ENCODE measurements at regions not wholly inside any gene's neighbourhood (a gene's known extent, or its start where the extent isn't known, plus 50 kb on each side); places are given as distances from the start of the nearest gene placed in this dataset.

GRCh38 chr3:87462228-87462627 is 185.8 kb upstream of the POU1F1 start:
- H3K4me3 ChIP-seq: no peak overlapping the region
- H3K4me1 ChIP-seq: no peaks in the 10 kb centered on the region
- H3K27me3 ChIP-seq: no peaks in the 10 kb centered on the region
- no peaks in the 10 kb centered on the region for H3K36me3 ChIP-seq
- no peaks in the 10 kb centered on the region for H3K9me3 ChIP-seq
- ATAC-seq (ENCODE audit: low FRiP score in 2 of 2): no peak
- TF ChIP-seq POLR2AphosphoS5 (IDR thresholded peaks at IDR 0.05) (no peak), EP300 (IDR thresholded peaks at IDR 0.05) (no peak), POLR2A (IDR thresholded peaks at IDR 0.05) (no peak)
- no peak overlapping the region for H3K27ac ChIP-seq
- no peak for DNase-seq

DNA sequence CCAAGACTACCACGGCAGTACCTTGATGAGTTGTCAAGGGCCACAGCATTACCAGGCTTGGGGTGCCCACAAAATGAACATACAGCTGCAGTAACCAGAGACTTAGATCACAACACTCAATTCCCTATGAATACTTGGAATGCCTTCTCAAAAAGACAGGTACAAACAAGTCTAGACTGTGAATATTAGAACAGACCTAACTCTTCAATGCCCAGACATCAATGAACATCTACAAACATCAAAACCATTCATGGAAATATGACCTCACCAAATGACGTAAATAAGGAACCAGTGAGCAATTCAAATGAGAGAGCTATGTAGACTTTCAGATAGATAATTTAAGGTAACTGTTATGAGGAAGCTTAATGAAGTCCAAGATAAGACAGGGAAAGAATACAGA is 185.1 kb upstream of the POU1F1 start:
- TF ChIP-seq CTCF (IDR thresholded peaks at IDR 0.05) (no peak), EP300 (IDR thresholded peaks at IDR 0.05) (no peak)
- Histone ChIP-seq H3K4me3 (no peak overlapping the region), H3K27ac (no peak overlapping the region), H3K4me1 (no peaks in the 10 kb centered on the region), H3K27me3 (no peaks in the 10 kb centered on the region), H3K36me3 (no peaks in the 10 kb centered on the region), H3K9me3 (no peaks in the 10 kb centered on the region)
- ATAC-seq (ENCODE audit: low FRiP score in 2 of 2) (no peak), DNase-seq (no peak)
- WGBS, 2 donors: 80 to 84% methylated on average over 2 of the region's 2 CpGs

- ATAC-seq (ENCODE audit: low FRiP score in 2 of 2) (no peak), DNase-seq (no peak)
- Histone ChIP-seq H3K4me1 (no peaks in the 10 kb centered on the region), H3K4me3 (no peak overlapping the region), H3K27me3 (no peaks in the 10 kb centered on the region), H3K27ac (no peak overlapping the region), H3K9me3 (no peaks in the 10 kb centered on the region), H3K36me3 (no peaks in the 10 kb centered on the region)
- WGBS, 2 donors: 71 to 79% methylated on average over 3 of the region's 3 CpGs
- TF ChIP-seq POLR2A (IDR thresholded peaks at IDR 0.05): no peak
- no peak for TF ChIP-seq EP300 (IDR thresholded peaks at IDR 0.05)
- TF ChIP-seq POLR2AphosphoS5 (IDR thresholded peaks at IDR 0.05): no peak
- no peak for TF ChIP-seq CTCF (IDR thresholded peaks at IDR 0.05)
These were observed 184.7 kb upstream of the POU1F1 start for GRCh38 chr3:87461036-87461435.

- H3K27ac ChIP-seq: no peak overlapping the region
These were observed 172.2 kb upstream of the POU1F1 start for GRCh38 chr3:87448558-87448957.

GRCh38 chr3:87446849-87447387 is 170.5 kb upstream of the POU1F1 start:
- Histone ChIP-seq H3K36me3 (no peaks in the 10 kb centered on the region), H3K27me3 (no peaks in the 10 kb centered on the region), H3K4me1 (no peaks in the 10 kb centered on the region), H3K4me3 (no peak overlapping the region), H3K27ac (no peak overlapping the region), H3K9me3 (peaks cover 0 to 3% (median 0%) of the 10 kb centered on the region in 4 donors)
- 70% methylated on average over 5 of the region's 5 CpGs for WGBS, 2 donors
- TF ChIP-seq EP300 (IDR thresholded peaks at IDR 0.05): no peak
- no peak for TF ChIP-seq POLR2AphosphoS5 (IDR thresholded peaks at IDR 0.05)
- no peak for TF ChIP-seq POLR2A (IDR thresholded peaks at IDR 0.05)
- TF ChIP-seq CTCF (IDR thresholded peaks at IDR 0.05): no peak
- no peak for ATAC-seq (ENCODE audit: low FRiP score in 2 of 2)
- no peak for DNase-seq

More at GRCh38 chr3:87448558-87448957, 172.2 kb upstream of the POU1F1 start:
- Histone ChIP-seq H3K27me3 (no peaks in the 10 kb centered on the region), H3K4me1 (no peaks in the 10 kb centered on the region), H3K36me3 (no peaks in the 10 kb centered on the region), H3K9me3 (peaks cover 0 to 3% (median 0%) of the 10 kb centered on the region in 4 donors), H3K4me3 (no peak overlapping the region)
- DNase-seq (no peak), ATAC-seq (ENCODE audit: low FRiP score in 2 of 2) (no peak)
- no peak for TF ChIP-seq POLR2AphosphoS5 (IDR thresholded peaks at IDR 0.05)
- no peak for TF ChIP-seq POLR2A (IDR thresholded peaks at IDR 0.05)
- TF ChIP-seq CTCF (IDR thresholded peaks at IDR 0.05): no peak
- TF ChIP-seq EP300 (IDR thresholded peaks at IDR 0.05): no peak
